Prostate gland (tissue), 2 donors: ENCODE measurements at regions not wholly inside any gene's neighbourhood (a gene's known extent, or its start where the extent isn't known, plus 50 kb on each side); places are given as distances from the start of the nearest gene placed in this dataset.

Source experiments
- DNase-seq: peaks from one replicate; pipeline ENCODE4 v3.0.0-alpha.2; 2019; ENCODE audit warnings: low spot score
- H3K27ac ChIP-seq, 2 donors: fragments of 200-600 bp; sonication (generic); 2 replicates each; pipeline ENCODE4 v1.5.1; 2017 to 2019
- H3K27me3 ChIP-seq: fragments of 200-600 bp; sonication (generic); replicated peaks from 2 replicates; pipeline ENCODE4 v1.5.1; 2019; ENCODE audit not compliant: insufficient read depth
- H3K36me3 ChIP-seq, 2 donors: fragments of 200-600 bp; sonication (generic); 1 replicate in 1 of 2; 2 replicates in 1 of 2; pipeline versions ENCODE4 v1.5.1 to v1.8.1; 2017 to 2019
- H3K4me1 ChIP-seq: fragments of 200-600 bp; sonication (generic); replicated peaks from 2 replicates; pipeline ENCODE4 v1.5.1; 2019
- H3K4me3 ChIP-seq, 2 donors: fragments of 200-600 bp; sonication (generic); 2 replicates each; pipeline ENCODE4 v1.5.1; 2017 to 2019
- H3K9me3 ChIP-seq: fragments of 200-600 bp; sonication (generic); 2 replicates; pipeline ENCODE4 v1.5.1; 2017
- POLR2A ChIP-seq: fragments of 450-650 bp; IDR thresholded peaks from one replicate; pipeline ENCODE4 v1.6.1; 2016; ENCODE audit warnings: antibody characterized with exemption, mild to moderate bottlenecking
- POLR2AphosphoS5 ChIP-seq: sonication (generic); formaldehyde crosslinking; IDR thresholded peaks from one replicate; pipeline ENCODE4 v1.6.1; 2017; ENCODE audit warnings: antibody characterized with exemption
- WGBS: methylation state at CpG from one replicate; pipeline ENCODE4 v1.1.5; 2018; 5-methylcytosine and 5-hydroxymethylcytosine counted together
- intact Hi-C: fragments of 100-400 bp; cut with DNase I; formaldehyde crosslinking; loops from one replicate; pipeline ENCODE4 v1.14.2; 2022
- TF ChIP-seq, protein P1 (sequence below), 4 experiments: fragments of 200-600 bp in 2 of 4; fragments of 450-650 bp in 2 of 4; sonication (generic) in 2 of 4; IDR thresholded peaks; 1 replicate in 3 of 4; 2 replicates in 1 of 4; pipeline ENCODE4 v1.5.1; 2016 to 2019; ENCODE audit warnings: antibody characterized with exemption in 4 of 4, mild to moderate bottlenecking in 2 of 4, moderate library complexity in 2 of 4

DNA sequence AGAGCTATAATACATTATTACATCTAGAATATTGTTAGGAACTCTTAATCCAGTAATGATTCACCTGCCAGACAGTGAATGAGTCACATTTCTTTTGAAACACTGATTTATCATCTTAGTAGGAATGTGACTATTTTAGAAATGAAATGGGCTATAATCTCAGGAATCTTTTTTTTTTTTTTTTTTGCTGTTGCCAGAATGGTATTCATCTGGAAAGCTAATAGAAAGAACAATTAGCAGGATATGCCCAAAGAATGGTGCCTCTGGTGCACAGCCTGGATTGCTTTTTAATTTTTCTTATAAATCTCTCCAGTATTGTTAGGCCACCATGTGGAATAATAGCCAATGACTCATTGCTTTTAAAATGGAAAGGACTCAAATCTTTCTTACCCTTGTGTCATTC lies 181.1 kb upstream of the SMIM31 start:
- no peaks in the 10 kb centered on the region for H3K9me3 ChIP-seq
- H3K27ac ChIP-seq = no peak overlapping the region
- intact Hi-C loops = no loop called here
- H3K4me1 ChIP-seq = no peaks in the 10 kb centered on the region
- TF ChIP-seq, protein P1, sequence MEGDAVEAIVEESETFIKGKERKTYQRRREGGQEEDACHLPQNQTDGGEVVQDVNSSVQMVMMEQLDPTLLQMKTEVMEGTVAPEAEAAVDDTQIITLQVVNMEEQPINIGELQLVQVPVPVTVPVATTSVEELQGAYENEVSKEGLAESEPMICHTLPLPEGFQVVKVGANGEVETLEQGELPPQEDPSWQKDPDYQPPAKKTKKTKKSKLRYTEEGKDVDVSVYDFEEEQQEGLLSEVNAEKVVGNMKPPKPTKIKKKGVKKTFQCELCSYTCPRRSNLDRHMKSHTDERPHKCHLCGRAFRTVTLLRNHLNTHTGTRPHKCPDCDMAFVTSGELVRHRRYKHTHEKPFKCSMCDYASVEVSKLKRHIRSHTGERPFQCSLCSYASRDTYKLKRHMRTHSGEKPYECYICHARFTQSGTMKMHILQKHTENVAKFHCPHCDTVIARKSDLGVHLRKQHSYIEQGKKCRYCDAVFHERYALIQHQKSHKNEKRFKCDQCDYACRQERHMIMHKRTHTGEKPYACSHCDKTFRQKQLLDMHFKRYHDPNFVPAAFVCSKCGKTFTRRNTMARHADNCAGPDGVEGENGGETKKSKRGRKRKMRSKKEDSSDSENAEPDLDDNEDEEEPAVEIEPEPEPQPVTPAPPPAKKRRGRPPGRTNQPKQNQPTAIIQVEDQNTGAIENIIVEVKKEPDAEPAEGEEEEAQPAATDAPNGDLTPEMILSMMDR (IDR thresholded peaks at IDR 0.05) = no peak
- TF ChIP-seq POLR2AphosphoS5 (no peak), POLR2A (no peak)
- no peak overlapping the region for H3K4me3 ChIP-seq
- no peak for DNase-seq
- H3K27me3 ChIP-seq = no peaks in the 10 kb centered on the region
- no peaks in the 10 kb centered on the region for H3K36me3 ChIP-seq

DNA sequence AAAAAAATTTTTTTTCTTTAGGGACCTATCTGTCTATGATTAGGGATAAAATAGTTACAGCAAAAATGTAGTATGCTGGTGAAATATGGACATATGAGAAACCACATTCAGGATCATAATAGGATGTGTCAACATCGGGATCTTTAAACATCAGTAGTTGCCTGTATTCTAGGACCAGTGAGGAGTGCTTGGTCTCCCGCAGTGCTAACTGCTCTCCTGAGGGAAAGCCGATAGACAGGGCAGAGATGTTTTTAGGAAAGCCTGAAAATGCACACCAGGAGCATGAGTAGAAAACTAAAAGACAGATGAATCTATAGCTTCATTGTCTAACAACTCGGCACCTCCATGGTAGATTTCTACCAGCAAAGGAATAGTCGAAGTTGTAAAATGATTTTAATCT lies 178.1 kb upstream of the SMIM31 start:
- Histone ChIP-seq H3K4me3 (no peak overlapping the region), H3K27ac (no peak overlapping the region), H3K27me3 (no peaks in the 10 kb centered on the region), H3K9me3 (no peaks in the 10 kb centered on the region), H3K4me1 (no peaks in the 10 kb centered on the region), H3K36me3 (no peaks in the 10 kb centered on the region)
- no peak for DNase-seq
- TF ChIP-seq, protein P1 (IDR thresholded peaks at IDR 0.05) = no peak
- TF ChIP-seq POLR2AphosphoS5 (no peak), POLR2A (no peak)
- WGBS = 89% methylated on average over 5 of the region's 5 CpGs
- intact Hi-C loops = no loop called here

DNA sequence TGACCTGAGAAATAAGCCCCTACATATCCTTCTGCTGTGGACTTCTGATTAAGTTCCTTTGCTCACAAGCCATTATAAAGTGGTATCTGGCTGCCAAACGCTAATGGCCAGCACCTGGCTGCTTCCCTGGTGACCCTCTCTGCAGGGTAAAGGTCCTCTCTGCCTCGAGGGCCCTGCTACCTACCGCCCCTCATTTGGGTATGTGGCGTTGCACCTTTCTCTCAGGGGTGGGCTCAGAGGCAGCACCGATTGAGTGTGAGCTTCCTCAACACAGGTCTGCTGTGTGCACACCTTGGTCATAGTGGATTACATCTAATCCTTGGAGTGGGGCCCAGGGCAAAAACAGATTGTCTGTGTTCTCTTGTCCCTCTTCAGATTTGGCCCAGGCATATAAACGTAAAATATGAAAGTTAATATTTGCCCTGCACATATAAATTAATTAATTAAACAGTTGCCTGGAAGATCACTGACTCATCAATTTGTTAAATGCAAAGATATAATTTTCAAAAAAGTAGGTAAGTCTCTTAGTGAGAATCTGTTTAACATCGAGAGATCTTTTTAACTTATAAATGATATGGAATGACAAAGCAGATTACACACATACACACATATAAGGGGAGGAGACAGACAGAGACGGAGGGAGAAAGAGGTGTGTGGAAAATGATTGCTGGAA lies 174.5 kb upstream of the SMIM31 start:
- Histone ChIP-seq H3K4me3 (no peak overlapping the region), H3K4me1 (no peaks in the 10 kb centered on the region), H3K27ac (no peak overlapping the region), H3K36me3 (no peaks in the 10 kb centered on the region), H3K9me3 (no peaks in the 10 kb centered on the region), H3K27me3 (no peaks in the 10 kb centered on the region)
- no peak for DNase-seq
- WGBS = 77% methylated on average over 8 of the region's 8 CpGs
- TF ChIP-seq, protein P1 (IDR thresholded peaks at IDR 0.05) = no peak
- TF ChIP-seq POLR2AphosphoS5 (no peak), POLR2A (no peak)
- intact Hi-C loops = no loop called here

DNA sequence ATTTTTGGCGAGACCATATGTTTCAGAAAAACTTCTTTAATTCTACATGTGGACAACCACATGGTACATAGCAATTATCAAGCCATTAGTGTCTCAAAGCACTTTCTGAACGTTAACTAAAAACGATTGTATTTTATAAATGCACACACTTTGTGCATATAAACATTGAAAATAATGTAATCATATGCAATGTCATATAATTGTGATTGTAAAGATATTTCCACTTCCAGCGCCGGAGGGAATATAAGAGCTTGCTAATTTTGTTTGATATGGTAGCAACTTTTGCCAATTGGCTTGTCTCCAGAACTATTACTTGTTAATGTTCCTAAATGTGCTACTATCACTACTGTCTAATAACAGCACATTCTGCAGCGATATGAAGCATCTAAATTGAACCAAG lies 162.3 kb upstream of the SMIM31 start:
- Histone ChIP-seq H3K4me3 (no peak overlapping the region), H3K9me3 (no peaks in the 10 kb centered on the region), H3K36me3 (no peaks in the 10 kb centered on the region), H3K27ac (no peak overlapping the region), H3K27me3 (no peaks in the 10 kb centered on the region), H3K4me1 (no peaks in the 10 kb centered on the region)
- intact Hi-C loops = no loop called here
- WGBS = 47% methylated on average over 6 of the region's 6 CpGs
- DNase-seq = no peak
- no peak for TF ChIP-seq POLR2A
- TF ChIP-seq, protein P1 (IDR thresholded peaks at IDR 0.05) = no peak
- no peak for TF ChIP-seq POLR2AphosphoS5

- no peak for DNase-seq
- 78% methylated on average over 4 of the region's 4 CpGs for WGBS
- no peaks in the 10 kb centered on the region for H3K36me3 ChIP-seq
- no peaks in the 10 kb centered on the region for H3K9me3 ChIP-seq
- H3K27ac ChIP-seq = no peak overlapping the region
- intact Hi-C loops = no loop called here
- no peaks in the 10 kb centered on the region for H3K4me1 ChIP-seq
- TF ChIP-seq POLR2AphosphoS5 = no peak
- TF ChIP-seq, protein P1 (IDR thresholded peaks at IDR 0.05) = no peak
- TF ChIP-seq POLR2A = no peak
- H3K27me3 ChIP-seq = no peaks in the 10 kb centered on the region
- no peak overlapping the region for H3K4me3 ChIP-seq
These were observed 158.2 kb upstream of the SMIM31 start for GRCh38 chr4:164595751-164596150.
